Right renal cortex interstitium (tissue), 3 donors: ENCODE measurements at regions not wholly inside any gene's neighbourhood (a gene's known extent, or its start where the extent isn't known, plus 50 kb on each side); places are given as distances from the start of the nearest gene placed in this dataset.
"Not testable (repeated sequence)": the region's sequence is repeated elsewhere in the genome, so short reads cannot be mapped to it uniquely, and the experiment has no call there.

Source experiments
- DNase-seq, 3 donors: peaks; one replicate each; pipeline ENCODE4 v3.0.0-alpha.2; 2013; ENCODE audit warnings: low read depth in 3 of 3, low spot score in 2 of 3

DNA sequence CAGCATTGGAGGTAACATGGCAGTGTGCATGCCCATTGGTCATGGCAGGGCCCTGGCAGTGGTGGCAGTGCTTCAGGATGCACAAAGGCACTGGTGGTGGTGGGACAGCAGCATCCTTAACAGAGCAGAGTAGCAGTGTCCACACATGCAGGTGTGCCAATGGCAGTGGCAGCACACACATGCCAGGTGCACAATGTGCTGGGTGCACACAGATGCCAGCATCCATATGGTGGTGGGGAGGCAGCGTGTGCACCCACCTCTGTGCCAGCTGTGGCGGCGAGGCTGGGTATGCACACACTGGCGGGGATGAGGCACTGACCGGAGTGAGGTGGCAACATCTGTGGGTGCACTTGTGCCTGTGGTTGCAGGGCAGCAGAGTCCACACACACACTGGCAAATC is 150.6 kb downstream of the SI start:
- DNase-seq, result no peak

DNA sequence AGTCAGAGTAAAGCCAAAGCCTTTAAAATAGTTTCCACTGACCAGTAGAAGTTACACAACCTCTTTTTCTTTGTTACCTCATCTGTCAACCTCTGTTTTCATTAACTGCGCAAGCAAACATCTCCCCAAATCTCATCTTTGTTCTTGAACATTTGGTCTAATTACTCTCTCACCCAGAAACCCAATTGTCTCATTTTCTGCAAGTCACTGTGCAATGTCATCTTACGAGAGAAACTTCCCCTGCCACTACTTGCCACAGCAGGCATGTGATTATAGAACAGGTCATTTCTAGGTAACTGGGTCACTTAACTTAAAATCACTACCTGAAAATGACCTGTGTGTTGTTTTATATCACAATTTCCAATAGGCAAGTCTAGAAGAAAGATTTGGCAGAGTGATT is 159.4 kb downstream of the SI start:
- DNase-seq, result no peak

DNA sequence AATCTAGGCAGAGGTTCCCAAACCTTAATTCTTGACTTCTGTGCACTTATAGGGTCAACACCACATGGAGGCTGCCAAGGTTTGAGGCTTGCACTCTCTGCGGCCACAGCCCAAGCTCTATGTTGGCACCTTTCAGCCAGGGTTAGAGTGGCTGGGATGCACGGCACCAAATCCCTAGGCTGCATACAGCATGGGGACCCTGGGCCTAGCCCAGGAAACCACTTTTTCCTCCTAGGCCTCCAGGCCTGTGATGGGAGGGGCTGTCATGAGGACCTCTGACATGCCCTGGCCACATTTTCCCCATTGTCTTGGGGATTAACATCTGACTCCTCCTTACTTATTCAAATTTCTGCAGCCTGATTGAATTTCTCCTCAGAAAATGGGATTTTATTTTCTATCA is 165.4 kb downstream of the SI start:
- no peak for DNase-seq

DNA sequence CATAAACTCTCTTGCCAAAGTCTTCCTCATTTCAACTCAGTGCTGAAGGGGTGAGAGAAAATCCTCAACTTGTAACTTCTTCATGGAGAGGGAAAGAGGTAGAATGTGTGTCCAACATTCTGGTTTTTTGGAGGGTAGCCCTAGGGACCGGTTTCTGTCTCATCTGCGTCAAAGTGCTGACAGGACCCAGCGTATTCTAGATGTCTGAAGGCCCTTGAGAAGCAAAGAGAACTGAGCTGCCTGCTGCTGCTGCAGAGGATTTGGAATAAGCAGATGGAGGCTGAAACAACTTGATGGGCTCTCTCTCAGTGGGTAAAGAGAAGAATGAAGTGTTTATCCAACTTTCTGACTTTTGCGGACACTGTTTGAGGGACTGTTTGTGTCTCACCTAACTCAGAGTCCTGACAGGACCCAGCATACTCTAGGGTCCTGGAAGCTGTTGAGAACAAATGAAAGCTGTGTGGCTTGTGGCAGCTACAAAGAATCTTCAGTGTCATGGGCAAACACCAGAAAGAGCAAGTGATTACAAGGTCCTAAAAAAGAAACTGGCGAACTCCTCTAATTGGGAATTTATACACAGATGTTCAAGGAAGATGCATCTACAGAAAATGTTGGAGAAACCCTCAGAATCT is 174.4 kb downstream of the SI start:
- no peak for DNase-seq

DNA sequence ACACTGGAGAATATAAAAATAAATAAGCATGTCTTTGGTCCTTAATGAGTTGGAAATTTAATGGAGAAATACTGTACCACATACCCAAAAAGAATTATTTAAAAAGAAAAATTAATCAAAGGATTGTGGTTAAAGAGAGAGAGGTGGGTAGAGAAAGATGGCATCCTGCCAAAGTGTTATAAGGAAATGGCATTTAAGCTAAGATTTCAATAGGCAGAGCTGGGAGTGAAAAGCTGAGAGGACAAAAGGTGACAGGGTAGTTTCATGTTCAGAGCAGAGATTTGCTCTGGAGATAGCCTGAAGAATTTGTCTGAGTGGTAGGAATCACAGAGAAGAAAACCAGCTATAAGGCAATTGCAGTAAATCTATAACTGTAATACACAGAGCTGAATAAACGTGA is 181.0 kb downstream of the SI start:
- DNase-seq, result no peak

DNA sequence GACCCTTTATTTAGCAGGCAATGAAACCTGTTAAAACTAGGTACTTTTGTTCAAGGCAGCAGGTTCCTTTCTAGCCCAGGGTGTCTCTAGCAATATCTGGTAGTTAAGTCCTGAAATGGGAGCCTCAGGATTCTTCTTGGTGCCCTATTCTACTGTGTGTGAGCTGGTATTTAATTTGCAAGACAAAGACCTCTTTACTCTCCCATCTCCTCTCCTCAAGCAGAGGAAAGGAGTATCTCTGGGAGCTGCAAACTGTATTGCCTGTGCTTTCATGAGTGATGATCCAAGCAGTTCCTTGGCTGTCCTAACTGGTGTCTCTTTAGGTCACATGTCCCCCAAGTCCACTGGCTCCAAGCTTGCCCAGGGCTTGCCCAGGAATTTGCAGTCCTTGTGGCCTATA is 188.2 kb downstream of the SI start:
- no peak for DNase-seq

DNA sequence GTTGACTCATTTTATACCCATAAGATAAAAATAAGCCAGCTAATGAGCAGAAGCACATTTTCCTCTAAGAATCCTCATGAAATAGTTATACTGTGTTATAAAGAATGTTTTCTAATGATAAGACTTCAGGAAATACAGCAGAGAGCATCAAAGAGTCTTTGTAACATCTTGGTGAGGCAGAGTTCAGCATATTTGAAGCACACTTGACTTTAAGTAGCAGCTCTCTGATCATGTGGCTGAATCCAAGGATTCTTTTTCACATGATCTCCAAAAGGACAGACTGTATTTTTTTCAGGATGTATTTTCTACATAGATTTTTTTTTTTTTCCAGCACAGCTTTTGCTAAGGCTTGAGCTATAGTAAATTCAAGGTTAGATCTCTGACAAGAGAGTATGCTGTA is 195.1 kb downstream of the SI start:
- DNase-seq, result no peak

DNA sequence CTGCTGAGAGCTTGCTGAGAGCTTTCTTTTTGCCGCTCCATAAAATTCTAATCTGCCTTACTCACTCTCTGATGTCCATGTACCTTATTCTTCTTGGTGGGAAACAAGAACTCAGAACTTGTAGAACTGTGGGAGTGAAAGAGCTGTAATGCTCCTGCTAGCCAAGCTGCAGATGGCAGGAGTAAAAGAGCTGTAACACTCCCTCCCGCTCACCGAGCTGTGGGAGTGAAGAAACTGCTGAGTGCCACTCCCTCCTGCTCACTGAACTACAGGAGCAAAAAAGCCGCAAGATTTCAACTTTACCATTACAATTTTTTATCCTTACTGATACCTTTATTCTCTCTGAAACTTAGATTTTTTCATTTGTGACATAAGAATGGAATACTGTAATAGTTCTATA is 199.1 kb downstream of the SI start:
- no peak for DNase-seq

DNA sequence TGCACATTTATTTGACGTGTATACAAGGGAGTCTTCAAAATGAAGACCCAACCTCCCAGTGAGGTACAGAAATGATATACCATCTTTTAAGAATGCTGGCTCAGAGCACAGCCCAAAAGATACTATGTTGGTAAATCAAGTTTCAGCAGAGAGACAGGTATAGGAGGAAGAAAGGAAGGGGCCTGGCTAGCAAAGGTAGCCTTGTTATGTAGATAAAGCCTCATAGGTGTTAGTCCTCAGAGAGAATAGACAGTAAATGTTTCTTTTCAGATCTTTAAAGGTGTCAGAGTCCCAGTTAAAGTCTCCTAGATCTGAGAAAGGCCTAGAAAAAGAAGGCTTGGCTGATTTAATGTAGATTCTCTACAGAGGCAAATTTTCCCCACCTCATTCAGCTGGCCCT is 213.8 kb downstream of the SI start:
- no peak for DNase-seq

DNA sequence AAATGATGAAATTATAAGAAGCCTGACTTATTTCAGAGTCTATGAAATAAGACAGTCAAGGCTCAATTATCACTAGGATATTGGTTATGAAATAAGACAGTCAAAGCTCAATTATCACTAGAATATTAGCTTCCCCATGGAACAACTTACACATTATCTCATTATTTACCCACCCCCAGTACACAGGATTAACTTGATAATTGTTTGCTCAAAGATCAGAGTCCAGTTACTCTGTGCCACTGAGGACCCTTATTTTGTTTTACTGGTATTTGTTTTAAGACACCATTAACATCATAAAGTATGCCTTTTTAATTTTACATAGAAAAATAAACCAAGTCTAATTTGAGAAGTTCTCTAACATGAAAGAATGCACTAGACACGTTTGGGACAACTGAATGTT is 225.4 kb downstream of the SI start:
- DNase-seq, result no peak

DNA sequence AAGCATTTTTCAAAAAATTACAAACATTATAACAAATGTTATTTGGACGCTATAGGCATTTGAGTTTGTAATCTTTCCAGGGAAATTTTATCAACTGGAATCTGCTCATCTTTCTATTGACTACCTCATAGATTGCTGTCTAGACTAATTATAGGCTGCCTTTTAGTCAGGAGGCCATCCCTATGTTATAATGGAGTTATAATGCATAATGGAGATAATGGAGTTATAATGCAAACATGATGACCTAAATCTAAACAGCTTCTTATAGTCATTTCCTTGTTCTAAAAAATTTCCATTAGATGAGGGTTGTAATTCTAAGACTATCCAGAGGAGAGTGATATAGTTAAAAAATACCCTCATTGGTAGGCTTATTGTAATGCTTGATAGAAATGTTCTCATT is 226.4 kb downstream of the SI start:
- no peak for DNase-seq

DNA sequence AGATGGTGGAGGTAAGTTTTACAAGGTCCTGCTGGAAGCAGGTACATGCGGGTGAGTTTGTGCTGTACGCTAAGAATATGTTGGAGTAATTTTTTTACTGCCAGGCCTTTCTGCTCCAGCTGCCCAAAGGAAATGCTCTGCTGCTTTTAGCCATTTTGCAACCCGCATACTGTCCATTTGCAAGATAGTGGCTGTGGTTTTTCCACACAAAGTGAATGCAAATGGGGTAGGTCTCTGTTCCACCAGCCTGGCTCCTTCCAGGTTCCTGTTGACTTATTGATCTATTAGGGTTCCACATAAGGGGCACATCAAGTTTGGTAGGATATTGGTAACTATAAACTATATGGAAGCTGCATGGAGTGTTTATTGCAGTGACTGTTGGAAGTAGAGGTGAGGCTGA is 227.1 kb downstream of the SI start:
- DNase-seq, result no peak

DNA sequence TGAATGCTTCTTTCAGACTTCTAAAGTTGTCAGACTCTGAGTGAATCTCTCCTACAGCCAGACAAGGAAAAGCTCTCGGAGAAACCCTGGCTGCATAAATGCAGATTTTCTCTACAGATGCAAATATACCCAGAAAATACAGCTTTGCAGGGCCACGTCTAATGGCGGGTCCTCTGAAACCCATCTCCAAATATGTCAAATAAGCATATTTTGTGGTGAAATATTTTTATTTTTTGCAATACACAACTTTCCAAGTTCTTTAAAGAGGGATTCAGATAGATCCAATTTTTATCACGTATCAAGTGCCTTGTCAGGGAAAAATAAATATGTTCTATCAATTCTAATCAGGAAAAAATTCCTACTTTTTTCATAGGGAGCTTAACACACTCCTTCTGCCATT is 229.4 kb downstream of the SI start:
- DNase-seq, result no peak

DNA sequence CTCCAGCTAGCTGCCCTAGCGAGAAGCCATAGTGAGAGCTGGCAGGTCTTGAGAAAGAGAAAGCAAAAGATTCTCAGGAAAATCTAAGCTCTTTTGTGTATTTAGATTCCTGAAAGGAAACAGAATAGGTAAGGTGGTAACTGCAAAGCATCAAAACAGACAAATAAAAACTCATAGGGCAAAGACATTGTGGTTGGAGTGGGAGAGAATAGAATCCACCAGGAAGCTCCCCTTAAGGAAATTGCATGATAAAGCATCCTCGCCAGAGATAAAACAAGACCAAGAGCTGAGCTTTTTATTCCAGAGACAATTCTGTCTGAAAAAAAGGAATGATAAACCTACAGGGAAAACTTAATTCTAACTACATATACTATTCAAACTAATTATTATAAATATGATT is 232.6 kb downstream of the SI start:
- DNase-seq, result no peak

DNA sequence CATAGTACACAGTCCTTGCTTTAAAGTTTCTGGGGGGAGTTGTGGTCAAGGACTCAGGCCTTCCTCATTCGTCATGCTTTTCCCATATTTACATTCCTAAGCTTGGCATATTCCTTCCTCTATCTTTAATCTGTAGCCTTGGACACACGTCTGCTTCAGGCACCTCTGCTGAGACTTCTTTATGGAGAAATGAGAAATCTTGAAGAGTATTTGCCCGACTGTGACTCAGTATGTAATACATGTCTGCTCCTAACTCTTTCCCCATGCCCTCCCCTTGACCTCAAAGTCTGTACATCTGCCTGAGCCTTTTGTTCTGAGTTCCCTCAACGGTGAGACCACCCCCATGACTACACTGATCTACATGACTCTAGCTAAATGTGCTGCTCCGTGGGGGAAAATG is 246.1 kb downstream of the SI start:
- DNase-seq, result no peak

DNA sequence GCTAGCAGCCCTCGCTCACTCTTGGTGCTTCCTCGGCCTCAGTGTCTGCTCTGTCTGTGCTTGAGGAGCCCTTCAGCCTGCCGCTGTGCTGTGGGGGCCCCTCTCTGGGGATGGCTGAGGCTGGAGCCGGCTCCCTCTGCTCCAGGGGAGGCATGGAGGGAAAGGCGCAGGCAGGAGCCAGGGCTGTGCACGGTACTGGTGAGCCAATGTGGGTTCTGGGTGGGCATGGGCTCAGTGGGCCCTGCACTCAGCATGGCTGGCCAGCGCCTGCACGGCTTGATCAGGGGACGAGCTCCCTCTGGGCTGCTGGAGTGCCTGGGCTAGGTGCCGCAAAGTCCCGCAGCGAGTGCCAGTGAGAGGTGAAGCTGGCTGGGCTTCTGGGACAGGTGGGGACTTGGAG is 260.0 kb downstream of the SI start:
- no peak for DNase-seq

DNA sequence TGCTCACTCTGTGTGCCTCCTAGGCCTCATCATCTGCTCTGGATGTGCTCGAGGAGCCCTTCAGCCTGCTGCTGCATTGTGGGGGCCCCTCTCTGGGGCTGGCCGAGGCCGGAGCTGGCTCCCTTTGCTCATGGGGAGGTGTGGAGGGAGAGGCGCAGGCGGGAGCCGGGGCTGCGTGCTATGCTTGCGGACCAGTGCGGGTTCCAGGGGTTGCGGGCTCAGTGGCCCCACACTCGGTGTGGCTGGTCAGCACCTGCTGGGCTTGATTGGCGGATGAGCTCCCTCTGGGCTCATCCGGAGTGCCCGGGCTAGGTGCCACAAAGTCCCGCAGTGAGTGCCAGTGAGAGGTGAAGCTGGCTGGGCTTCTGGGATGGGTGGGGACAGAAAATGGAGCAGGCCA is 264.2 kb downstream of the SI start:
- no peak for DNase-seq

DNA sequence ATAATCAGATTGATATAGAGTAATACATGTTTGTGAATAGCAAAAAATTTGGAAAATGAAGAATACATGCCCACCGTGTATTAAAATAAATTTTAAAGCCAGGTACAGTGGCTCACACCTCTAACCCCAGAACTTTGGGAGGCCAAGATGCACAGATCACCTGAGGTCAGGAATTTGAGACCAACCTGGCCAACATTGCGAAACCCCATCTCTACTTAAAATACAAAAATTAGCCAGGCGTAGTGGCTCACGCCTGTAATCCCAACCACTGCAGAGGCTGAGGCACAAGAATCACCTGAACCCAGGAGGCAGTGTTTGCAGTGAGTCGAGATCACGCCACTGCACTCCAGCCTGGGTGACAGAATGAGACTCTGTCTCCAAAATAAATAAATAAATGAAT is 266.3 kb downstream of the SI start:
- DNase-seq, result no peak

DNA sequence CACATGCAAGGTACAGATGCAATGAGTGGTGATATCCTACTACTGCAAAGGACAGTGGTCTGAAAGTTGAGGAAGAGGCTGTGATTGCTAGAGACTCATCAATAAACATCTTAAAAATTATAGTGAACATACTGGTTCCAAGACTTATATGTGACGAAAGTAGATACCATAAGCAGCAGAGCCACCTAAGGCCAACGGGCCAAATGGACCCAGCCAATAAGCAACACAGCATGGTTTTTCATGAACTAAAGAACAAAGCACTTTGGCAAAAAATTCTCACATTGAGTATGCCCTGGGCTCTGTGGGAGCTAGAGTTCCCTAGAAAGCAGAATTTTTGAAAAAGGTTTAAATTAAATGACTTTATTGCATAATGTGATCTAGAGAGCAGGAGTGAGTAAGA is 272.1 kb downstream of the SI start:
- DNase-seq, result no peak

DNA sequence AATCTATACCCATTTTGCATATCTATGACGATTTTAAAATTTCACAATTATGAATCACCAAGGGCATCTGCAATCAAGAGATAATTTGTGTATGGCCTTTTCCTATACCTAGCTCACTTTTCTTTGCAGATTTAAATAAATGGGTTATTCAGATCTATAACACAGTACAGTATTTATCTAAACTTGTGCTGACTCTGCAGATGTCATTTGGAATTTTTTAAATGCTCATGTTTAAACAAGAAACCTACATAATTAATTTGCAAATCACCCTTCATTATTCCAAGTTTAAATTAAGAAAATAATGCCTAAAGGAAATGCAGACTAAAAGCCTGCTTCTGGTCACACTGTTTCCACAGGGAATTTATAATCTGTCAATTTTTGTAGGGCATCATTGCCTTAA is 284.2 kb downstream of the SI start:
- DNase-seq, result no peak

DNA sequence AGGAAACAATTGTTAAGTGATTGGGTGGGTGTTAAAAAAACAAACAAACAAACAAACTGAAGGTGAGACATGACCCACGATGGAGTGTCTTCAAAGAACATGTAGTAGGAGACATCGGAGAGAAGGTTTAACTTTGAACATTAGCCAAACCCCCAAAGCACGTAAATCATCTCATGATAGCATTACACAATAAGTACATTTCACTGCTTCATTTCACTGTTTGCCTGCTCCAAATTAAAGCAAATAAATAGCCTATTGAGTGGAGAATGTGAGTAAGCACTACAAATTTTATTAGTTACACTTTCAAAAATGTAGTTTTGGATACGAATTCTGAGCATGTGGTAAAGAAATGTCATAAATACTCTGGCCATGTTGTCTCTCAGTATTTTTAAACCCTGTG is 287.0 kb downstream of the SI start:
- DNase-seq, result no peak

DNA sequence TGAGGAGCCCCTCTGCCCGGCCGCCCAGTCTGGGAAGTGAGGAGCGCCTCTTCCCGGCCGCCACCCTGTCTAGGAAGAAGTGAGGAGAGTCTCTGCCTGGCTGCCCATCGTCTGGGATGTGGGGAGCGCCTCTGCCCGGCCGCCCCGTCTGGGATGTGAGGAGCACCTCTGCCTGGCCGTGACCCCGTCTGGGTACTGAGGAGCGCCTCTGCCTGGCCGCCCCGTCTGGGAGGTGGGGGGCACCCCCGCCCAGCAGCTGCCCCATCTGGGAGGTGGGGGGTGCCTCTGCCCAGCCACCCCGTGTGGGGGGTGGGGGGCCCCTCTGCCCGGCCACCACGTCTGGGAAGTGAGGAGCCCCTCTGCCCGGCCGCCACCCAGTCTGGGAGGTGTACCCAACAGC is 293.9 kb downstream of the SI start:
- DNase-seq, result not testable (repeated sequence)

DNA sequence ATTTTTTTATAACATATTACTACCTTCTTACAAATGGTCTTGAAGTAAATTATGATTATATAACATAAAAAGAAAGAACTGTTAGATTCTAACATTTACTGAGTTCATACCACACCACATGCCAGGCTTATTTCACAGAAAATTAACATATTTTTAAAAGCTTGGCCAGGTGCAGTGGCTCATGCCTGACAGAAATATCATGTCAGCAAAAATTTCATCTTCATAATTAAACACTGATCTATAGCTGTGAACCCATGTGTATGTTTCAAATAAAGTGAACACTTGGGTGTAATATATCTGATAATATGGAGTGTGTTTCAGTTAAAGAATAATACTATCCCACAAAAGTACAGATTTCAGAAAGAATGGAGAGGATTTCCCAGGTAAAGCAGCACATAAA is 296.5 kb downstream of the SI start:
- no peak for DNase-seq

DNA sequence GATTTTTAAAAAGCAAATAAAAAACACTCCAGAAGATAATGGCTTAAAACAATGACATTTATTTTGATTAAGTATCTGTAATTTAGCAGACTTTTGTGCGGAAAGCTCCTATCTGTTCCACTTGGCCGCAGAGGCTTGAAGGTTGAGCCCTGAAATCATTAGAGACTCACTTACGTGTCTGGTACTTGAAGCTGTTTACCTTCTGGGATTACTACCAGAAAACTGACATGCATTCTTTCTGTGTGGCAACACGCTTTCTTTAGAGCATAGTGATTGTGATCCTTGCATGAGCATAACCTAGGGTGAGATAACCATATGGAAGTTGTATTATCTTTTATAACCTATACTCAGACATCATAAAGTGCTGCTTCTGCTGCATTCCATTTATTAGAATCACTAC is 298.5 kb downstream of the SI start:
- DNase-seq, result no peak
